ENCODE measurements at regions not wholly inside any gene's neighbourhood (a gene's known extent, or its start where the extent isn't known, plus 50 kb on each side); places are given as distances from the start of the nearest gene placed in this dataset.

DNA sequence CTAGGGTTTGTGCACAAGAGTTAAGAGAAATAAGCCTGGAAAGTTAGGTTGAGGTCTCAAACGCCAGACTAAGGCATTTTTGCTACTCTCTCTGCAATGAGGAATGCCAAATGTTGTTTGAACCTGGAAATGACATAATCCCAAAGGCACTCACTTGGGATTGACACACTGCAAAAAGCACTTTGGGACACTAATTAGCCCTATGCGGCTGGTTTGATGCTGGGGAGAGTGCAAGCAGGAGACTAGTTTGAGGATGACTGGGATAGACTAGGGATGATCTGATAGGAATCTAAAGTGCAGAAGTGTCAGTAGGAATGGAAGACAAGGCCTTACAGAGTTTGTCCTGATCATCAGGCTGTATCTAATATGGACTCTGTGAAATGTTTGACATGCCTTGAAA lies 469.0 kb downstream of the SLC4A3 start:
- TF ChIP-seq EZH2phosphoT487 (IDR thresholded peaks at IDR 0.05; ENCODE audit: insufficient read depth, low read depth) (no peak), EZH2 (IDR thresholded peaks at IDR 0.05; ENCODE audit: insufficient read depth, poor library complexity, severe bottlenecking) (no peak)
